GM18505 (cell line): ENCODE measurements at regions not wholly inside any gene's neighbourhood (a gene's known extent, or its start where the extent isn't known, plus 50 kb on each side); places are given as distances from the start of the nearest gene placed in this dataset.
"Not testable (repeated sequence)": the region's sequence is repeated elsewhere in the genome, so short reads cannot be mapped to it uniquely, and the experiment has no call there.

Experiments
- ATAC-seq: cut with Tn5 transposase; IDR thresholded peaks from one replicate; pipeline ENCODE4 v1.9.1; 2021; ENCODE audit not compliant: unreplicated experiment
- POLR2A ChIP-seq: IDR thresholded peaks from 4 replicates; pipeline ENCODE4 v1.6.1; 2011; ENCODE audit warnings: borderline replicate concordance; ENCODE audit not compliant: insufficient read depth, insufficient read length; ENCODE audit errors: extremely low read depth

GRCh38 chr7:26948617-26949118 is 84.3 kb upstream of the SKAP2 start:
- ATAC-seq: no peak
- TF ChIP-seq POLR2A: no peak

- no peak for ATAC-seq
- no peak for TF ChIP-seq POLR2A
Observed at GRCh38 chr7:26944501-26945358, 80.3 kb upstream of the SKAP2 start.

- no peak for ATAC-seq
- no peak for TF ChIP-seq POLR2A
Observed at GRCh38 chr7:26937939-26938623, 73.7 kb upstream of the SKAP2 start.

GRCh38 chr7:26937306-26937705 is 72.9 kb upstream of the SKAP2 start:
- no peak for ATAC-seq
- no peak for TF ChIP-seq POLR2A

- not testable (repeated sequence) for ATAC-seq
Observed at GRCh38 chr7:26932616-26933015, 68.2 kb upstream of the SKAP2 start.

GRCh38 chr7:26930845-26931244 is 66.5 kb upstream of the SKAP2 start:
- TF ChIP-seq POLR2A: no peak
- no peak for ATAC-seq

GRCh38 chr7:26930201-26930600 is 65.8 kb upstream of the SKAP2 start:
- TF ChIP-seq POLR2A: no peak
- ATAC-seq: no peak

GRCh38 chr7:26928703-26929347 is 64.4 kb upstream of the SKAP2 start:
- no peak for ATAC-seq

GRCh38 chr7:26925768-26926167 is 61.4 kb upstream of the SKAP2 start:
- TF ChIP-seq POLR2A: no peak
- no peak for ATAC-seq

More at GRCh38 chr7:26928703-26929347, 64.4 kb upstream of the SKAP2 start:
- TF ChIP-seq POLR2A: no peak

- no peak for TF ChIP-seq POLR2A
- ATAC-seq: no peak
Observed at GRCh38 chr7:26924149-26924767, 59.9 kb upstream of the SKAP2 start.

- no peak for TF ChIP-seq POLR2A
- ATAC-seq: no peak
Observed at GRCh38 chr7:26919906-26920493, 55.6 kb upstream of the SKAP2 start.

GRCh38 chr7:26918241-26918640 is 53.9 kb upstream of the SKAP2 start:
- no peak for TF ChIP-seq POLR2A

More at GRCh38 chr7:26918241-26918640, 53.9 kb upstream of the SKAP2 start:
- no peak for ATAC-seq
